Lung (tissue), 11 donors: ENCODE measurements at regions not wholly inside any gene's neighbourhood (a gene's known extent, or its start where the extent isn't known, plus 50 kb on each side); places are given as distances from the start of the nearest gene placed in this dataset.

Experiments
- ATAC-seq: fragments of 200-7000 bp; cut with Tn5 transposase; one replicate; pipeline ENCODE4 v1.9.1; 2020; ENCODE audit warnings: moderate number of reproducible peaks; ENCODE audit not compliant: insufficient read depth, low FRiP score
- DNase-seq, 3 donors: peaks; one replicate each; pipeline ENCODE4 v3.0.0-alpha.2; 2013 to 2017
- H3K27ac ChIP-seq, 2 donors: one replicate each; pipeline ENCODE4 v1.5.1; 2013; ENCODE audit warnings: mild to moderate bottlenecking in 2 of 2, moderate library complexity in 2 of 2, control low read depth in 1 of 2, inconsistent platforms in 1 of 2, low read depth in 1 of 2, low read length in 1 of 2
- H3K27me3 ChIP-seq, 3 donors: one replicate each; pipeline ENCODE4 v1.5.1; 2013; ENCODE audit warnings: low read length in 2 of 3; ENCODE audit not compliant: control insufficient read depth in 3 of 3, insufficient read depth in 3 of 3
- H3K36me3 ChIP-seq, 4 donors: one replicate each; pipeline ENCODE4 v1.5.1; 2013; ENCODE audit warnings: low read length in 4 of 4, mild to moderate bottlenecking in 1 of 4, moderate library complexity in 1 of 4; ENCODE audit not compliant: control insufficient read depth in 4 of 4, insufficient read depth in 4 of 4
- H3K4me1 ChIP-seq, 5 donors: one replicate each; pipeline ENCODE4 v1.5.1; 2013; ENCODE audit warnings: low read length in 5 of 5, mild to moderate bottlenecking in 2 of 5, moderate library complexity in 1 of 5; ENCODE audit not compliant: control insufficient read depth in 5 of 5, insufficient read depth in 5 of 5
- H3K4me3 ChIP-seq: one replicate; pipeline ENCODE4 v1.5.1; 2013; ENCODE audit warnings: mild to moderate bottlenecking, control low read depth, moderate library complexity
- H3K9ac ChIP-seq, 2 donors: one replicate each; pipeline ENCODE4 v1.5.1; 2013; ENCODE audit warnings: low read length in 2 of 2, control low read depth in 1 of 2; ENCODE audit not compliant: insufficient read depth in 1 of 2
- H3K9me3 ChIP-seq, 4 donors: one replicate each; pipeline ENCODE4 v1.5.1; 2013; ENCODE audit warnings: low read length in 3 of 4, mild to moderate bottlenecking in 1 of 4, moderate library complexity in 1 of 4; ENCODE audit not compliant: control insufficient read depth in 4 of 4, insufficient read depth in 3 of 4
- WGBS, 2 donors: extraction: QIAGEN DNeasy Blood & Tissue Kit; methylation state at CpG; one replicate each; pipeline ENCODE4 v1.1.7; 2013; 5-methylcytosine and 5-hydroxymethylcytosine counted together
- TF ChIP-seq, protein P1 (sequence below): IDR thresholded peaks from 2 replicates; pipeline ENCODE4 v1.5.1; 2012; ENCODE audit warnings: mild to moderate bottlenecking; ENCODE audit errors: control extremely low read depth, extremely low read depth
- donor health status: control.
- donor health status: control.
- donor health status: Bipolar disorder and iron deficiency.
- donor health status: healthy.
- donor health status: DM: yes; HTN: yes; CAD: no.

DNA sequence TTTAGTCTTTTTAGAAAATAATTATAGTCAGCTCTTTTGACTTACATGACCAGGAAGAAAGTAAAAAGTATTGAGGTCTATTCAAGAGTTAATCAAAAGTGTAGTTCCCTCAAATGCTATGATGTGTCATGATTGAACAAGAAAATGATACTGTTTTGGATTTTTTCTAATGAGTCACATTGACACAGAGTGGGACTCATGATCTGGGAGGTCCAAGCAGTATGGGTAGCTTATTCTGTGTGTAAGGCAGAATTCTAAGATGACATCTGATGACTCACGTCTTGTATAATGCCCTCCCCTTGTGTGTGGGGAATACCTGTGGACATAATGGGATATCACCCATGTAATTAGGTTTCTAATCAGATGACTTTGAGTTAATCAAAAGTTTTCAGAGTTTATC, 178.1 kb upstream of the DDHD1 start:
- Histone ChIP-seq H3K36me3 (no peaks in the 10 kb centered on the region), H3K9me3 (peaks cover 0 to 3% (median 0%) of the 10 kb centered on the region in 4 donors), H3K4me3 (no peak overlapping the region), H3K9ac (no peak overlapping the region), H3K27ac (no peak overlapping the region), H3K4me1 (peaks cover 0 to 18% (median 0%) of the 10 kb centered on the region in 5 donors), H3K27me3 (no peaks in the 10 kb centered on the region)
- 91 to 97% methylated on average over 1 of the region's 1 CpG for WGBS, 2 donors
- ATAC-seq (no peak), DNase-seq (no peak)
- TF ChIP-seq, protein P1, sequence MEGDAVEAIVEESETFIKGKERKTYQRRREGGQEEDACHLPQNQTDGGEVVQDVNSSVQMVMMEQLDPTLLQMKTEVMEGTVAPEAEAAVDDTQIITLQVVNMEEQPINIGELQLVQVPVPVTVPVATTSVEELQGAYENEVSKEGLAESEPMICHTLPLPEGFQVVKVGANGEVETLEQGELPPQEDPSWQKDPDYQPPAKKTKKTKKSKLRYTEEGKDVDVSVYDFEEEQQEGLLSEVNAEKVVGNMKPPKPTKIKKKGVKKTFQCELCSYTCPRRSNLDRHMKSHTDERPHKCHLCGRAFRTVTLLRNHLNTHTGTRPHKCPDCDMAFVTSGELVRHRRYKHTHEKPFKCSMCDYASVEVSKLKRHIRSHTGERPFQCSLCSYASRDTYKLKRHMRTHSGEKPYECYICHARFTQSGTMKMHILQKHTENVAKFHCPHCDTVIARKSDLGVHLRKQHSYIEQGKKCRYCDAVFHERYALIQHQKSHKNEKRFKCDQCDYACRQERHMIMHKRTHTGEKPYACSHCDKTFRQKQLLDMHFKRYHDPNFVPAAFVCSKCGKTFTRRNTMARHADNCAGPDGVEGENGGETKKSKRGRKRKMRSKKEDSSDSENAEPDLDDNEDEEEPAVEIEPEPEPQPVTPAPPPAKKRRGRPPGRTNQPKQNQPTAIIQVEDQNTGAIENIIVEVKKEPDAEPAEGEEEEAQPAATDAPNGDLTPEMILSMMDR = no peak

DNA sequence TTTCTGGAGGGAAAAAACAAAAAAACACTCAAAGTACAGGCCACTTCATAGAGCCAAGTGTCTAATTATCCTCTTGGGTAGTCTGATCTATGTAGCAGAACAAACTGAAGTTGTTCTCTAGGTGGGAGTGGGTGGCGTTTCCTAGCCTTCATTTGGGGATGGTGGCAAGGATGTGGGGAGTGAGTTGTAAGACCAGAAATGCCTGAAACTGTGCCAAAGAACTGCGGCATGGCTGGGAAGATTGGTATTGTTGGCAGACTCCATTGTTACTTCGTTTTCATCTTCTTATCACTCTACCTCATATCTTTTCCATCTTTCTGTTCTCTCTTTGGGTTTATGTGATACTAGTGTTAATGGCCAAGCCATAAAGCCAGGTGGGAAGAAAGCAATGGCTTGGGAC, 177.3 kb upstream of the DDHD1 start:
- 77 to 84% methylated on average over 3 of the region's 3 CpGs for WGBS, 2 donors
- H3K27me3 ChIP-seq = no peaks in the 10 kb centered on the region
- no peaks in the 10 kb centered on the region for H3K9me3 ChIP-seq
- H3K4me3 ChIP-seq = no peak overlapping the region
- no peak overlapping the region for H3K27ac ChIP-seq
- H3K9ac ChIP-seq = no peak overlapping the region
- peaks cover 0 to 18% (median 0%) of the 10 kb centered on the region in 5 donors for H3K4me1 ChIP-seq
- ATAC-seq (no peak), DNase-seq (no peak)
- TF ChIP-seq, protein P1 = no peak
- H3K36me3 ChIP-seq = no peaks in the 10 kb centered on the region

GRCh38 chr14:53328841-53329240, 175.7 kb upstream of the DDHD1 start:
- WGBS, 2 donors = 70 to 82% methylated on average over 5 of the region's 5 CpGs
- H3K27ac ChIP-seq = no peak overlapping the region
- H3K36me3 ChIP-seq = no peaks in the 10 kb centered on the region
- TF ChIP-seq, protein P1 = no peak
- DNase-seq (peak in 2 of 3 donors; percentile 36 to 54), ATAC-seq (no peak)
- no peaks in the 10 kb centered on the region for H3K27me3 ChIP-seq
- no peak overlapping the region for H3K4me3 ChIP-seq
- H3K9me3 ChIP-seq = no peaks in the 10 kb centered on the region
- peaks cover 0 to 18% (median 0%) of the 10 kb centered on the region in 5 donors for H3K4me1 ChIP-seq
- no peak overlapping the region for H3K9ac ChIP-seq

- H3K9ac ChIP-seq = no peak overlapping the region
- H3K27ac ChIP-seq = no peak overlapping the region
Observed at GRCh38 chr14:53327716-53328115, 174.6 kb upstream of the DDHD1 start.

More at GRCh38 chr14:53327716-53328115, 174.6 kb upstream of the DDHD1 start:
- H3K36me3 ChIP-seq = no peaks in the 10 kb centered on the region
- TF ChIP-seq, protein P1 = no peak
- DNase-seq = peak in 1 of 3 donors; percentile 8
- H3K4me3 ChIP-seq = no peak overlapping the region
- ATAC-seq = no peak
- WGBS, 2 donors = 87% methylated on average over 1 of the region's 1 CpG
- H3K4me1 ChIP-seq = peaks cover 0 to 18% (median 0%) of the 10 kb centered on the region in 5 donors
- H3K9me3 ChIP-seq = no peaks in the 10 kb centered on the region
- no peaks in the 10 kb centered on the region for H3K27me3 ChIP-seq
